Body of pancreas (tissue), 4 donors: ENCODE measurements at regions not wholly inside any gene's neighbourhood (a gene's known extent, or its start where the extent isn't known, plus 50 kb on each side); places are given as distances from the start of the nearest gene placed in this dataset.

Source experiments
- CTCF ChIP-seq, 7 experiments: fragments of 450-650 bp in 4 of 7; fragments of 200-600 bp in 3 of 7; sonication (generic) in 3 of 7; IDR thresholded peaks; one replicate each; pipeline ENCODE4 v1.5.1; 2016 to 2019; ENCODE audit warnings: antibody characterized with exemption in 7 of 7
- POLR2A ChIP-seq, 3 donors: fragments of 450-650 bp; IDR thresholded peaks; one replicate each; pipeline ENCODE4 v1.6.1; 2016; ENCODE audit warnings: antibody characterized with exemption in 3 of 3, mild to moderate bottlenecking in 2 of 3

- no peak for TF ChIP-seq CTCF (IDR thresholded peaks at IDR 0.05)
- TF ChIP-seq POLR2A (IDR thresholded peaks at IDR 0.05), result no peak
Measured at GRCh38 chr11:33984682-33985389, 66.7 kb upstream of the CAPRIN1 start.
